PC-9 (cell line): ENCODE measurements at regions not wholly inside any gene's neighbourhood (a gene's known extent, or its start where the extent isn't known, plus 50 kb on each side); places are given as distances from the start of the nearest gene placed in this dataset.

Source experiments
- BruUV-seq: library from RNA; stranded (reverse); fragments of 400-500 nt; replicated peaks from 2 replicates; lab custom pipeline; 2021; lab: Mats Ljungman, UMichigan
- CTCF ChIA-PET: fragments of 300-600 bp; sonication (Branson Sonifier 250); formaldehyde crosslinking; loops from one replicate; lab custom pipeline; 2022; ENCODE audit warnings: antibody characterized with exemption; lab: Charles Lee
- POLR2A ChIA-PET: fragments of 300-600 bp; sonication (Branson Sonifier 250); formaldehyde crosslinking; loops from one replicate; lab custom pipeline; 2022; ENCODE audit warnings: antibody characterized with exemption; ENCODE audit not compliant: unreplicated experiment; lab: Charles Lee
- DNase-seq, 2 experiments: peaks; one replicate each; pipeline versions ENCODE4 v3.0.0 to v3.0.0-alpha.2; 2015 to 2022; ENCODE audit warnings: mixed read lengths in 1 of 2
- H2AFZ ChIP-seq: fragments of 200-600 bp; sonication (generic); 2 replicates; pipeline ENCODE4 v1.8.1; 2017; ENCODE audit warnings: antibody characterized with exemption
- H3F3A ChIP-seq: fragments of 200-600 bp; sonication (generic); 2 replicates; pipeline ENCODE4 v1.8.1; 2017; ENCODE audit warnings: antibody characterized with exemption, mild to moderate bottlenecking, low read depth; ENCODE audit not compliant: insufficient read depth
- H3K27ac ChIP-seq: fragments of 200-600 bp; sonication (generic); 2 replicates; pipeline ENCODE4 v1.6.1; 2016; ENCODE audit warnings: mixed run types
- H3K27me3 ChIP-seq: fragments of 200-600 bp; sonication (generic); 2 replicates; pipeline ENCODE4 v1.6.1; 2016; ENCODE audit warnings: low read depth, mixed run types; ENCODE audit not compliant: insufficient read depth
- H3K36me3 ChIP-seq: fragments of 200-600 bp; sonication (generic); 2 replicates; pipeline ENCODE4 v1.6.1; 2016; ENCODE audit warnings: low read depth, mixed run types
- H3K4me1 ChIP-seq: fragments of 200-600 bp; sonication (generic); replicated peaks from 2 replicates; pipeline ENCODE4 v1.6.1; 2016; ENCODE audit warnings: mixed run types; ENCODE audit not compliant: insufficient read depth
- H3K4me2 ChIP-seq: fragments of 200-600 bp; sonication (generic); 2 replicates; pipeline ENCODE4 v1.6.1; 2017; ENCODE audit warnings: mixed run types
- H3K4me3 ChIP-seq: fragments of 200-600 bp; sonication (generic); 2 replicates; pipeline ENCODE4 v1.6.1; 2016; ENCODE audit warnings: mixed run types
- H3K79me2 ChIP-seq: fragments of 200-600 bp; sonication (generic); 2 replicates; pipeline ENCODE4 v1.6.1; 2017; ENCODE audit warnings: low read depth, mixed run types
- H3K9me2 ChIP-seq: fragments of 200-600 bp; sonication (generic); 2 replicates; pipeline ENCODE4 v1.8.1; 2017; ENCODE audit warnings: mild to moderate bottlenecking; ENCODE audit not compliant: insufficient read depth
- H3K9me3 ChIP-seq: fragments of 200-600 bp; sonication (generic); 2 replicates; pipeline ENCODE4 v1.8.1; 2016; ENCODE audit warnings: low read depth; ENCODE audit not compliant: insufficient read depth
- H4K20me1 ChIP-seq: fragments of 200-600 bp; sonication (generic); 2 replicates; pipeline ENCODE4 v1.8.1; 2017; ENCODE audit not compliant: insufficient read depth
- CTCF ChIP-seq: fragments of 200-600 bp; sonication (generic); conservative IDR thresholded peaks from 2 replicates; pipeline ENCODE4 v1.6.1; 2017; ENCODE audit warnings: mixed run types, antibody characterized with exemption, mild to moderate bottlenecking, moderate library complexity
- EZH2 ChIP-seq: fragments of 200-600 bp; sonication (generic); IDR thresholded peaks from 2 replicates; pipeline ENCODE4 v1.8.0; 2017; ENCODE audit warnings: antibody characterized with exemption, low read depth
- intact Hi-C: fragments of 100-400 bp; cut with micrococcal nuclease; formaldehyde crosslinking; loops from one replicate; pipeline ENCODE4 v1.10.0; 2022; ENCODE audit not compliant: unreplicated experiment

- Histone ChIP-seq H3K79me2 (no peaks in the 10 kb centered on the region), H2AFZ (no peak overlapping the region), H3K9me2 (no peaks in the 10 kb centered on the region), H3K4me2 (no peak overlapping the region), H3K4me1 (no peaks in the 10 kb centered on the region), H3K36me3 (no peaks in the 10 kb centered on the region), H3K4me3 (no peak overlapping the region), H3F3A (no peaks in the 10 kb centered on the region), H3K27me3 (peaks cover 53% of the 10 kb centered on the region), H4K20me1 (no peaks in the 10 kb centered on the region), H3K9me3 (no peaks in the 10 kb centered on the region), H3K27ac (no peak overlapping the region)
- intact Hi-C loops, result no loop called here
- DNase-seq, result no peak
- ChIA-PET CTCF (no interaction called here), POLR2A (no interaction called here)
- no TSS peak for BruUV-seq
- TF ChIP-seq EZH2 (no peak), CTCF (no peak)
Observed at GRCh38 chr1:30165116-30165515, 558.3 kb downstream of the MATN1 start.

- no peak overlapping the region for H3K4me2 ChIP-seq
- H2AFZ ChIP-seq, result no peak overlapping the region
- DNase-seq, result no peak
- H4K20me1 ChIP-seq, result no peaks in the 10 kb centered on the region
- no peaks in the 10 kb centered on the region for H3K79me2 ChIP-seq
- no peaks in the 10 kb centered on the region for H3K4me1 ChIP-seq
- H3F3A ChIP-seq, result no peaks in the 10 kb centered on the region
- H3K36me3 ChIP-seq, result no peaks in the 10 kb centered on the region
- BruUV-seq, result no TSS peak
- H3K27me3 ChIP-seq, result peaks cover 53% of the 10 kb centered on the region
- no peak for TF ChIP-seq CTCF
- TF ChIP-seq EZH2, result no peak
- H3K4me3 ChIP-seq, result no peak overlapping the region
- ChIA-PET CTCF (no interaction called here), POLR2A (no interaction called here)
- intact Hi-C loops, result no loop called here
- H3K27ac ChIP-seq, result no peak overlapping the region
- no peaks in the 10 kb centered on the region for H3K9me2 ChIP-seq
- H3K9me3 ChIP-seq, result no peaks in the 10 kb centered on the region
Observed at GRCh38 chr1:30164693-30165092, 558.7 kb downstream of the MATN1 start.

- intact Hi-C loops, result no loop called here
- no peak overlapping the region for H3K27ac ChIP-seq
- peaks cover 49% of the 10 kb centered on the region for H3K27me3 ChIP-seq
- ChIA-PET CTCF (no interaction called here), POLR2A (no interaction called here)
- no peaks in the 10 kb centered on the region for H3K36me3 ChIP-seq
- no peak for DNase-seq
- TF ChIP-seq EZH2 (no peak), CTCF (no peak)
- no peaks in the 10 kb centered on the region for H3K9me2 ChIP-seq
- no peaks in the 10 kb centered on the region for H3K4me1 ChIP-seq
- no TSS peak for BruUV-seq
- no peak overlapping the region for H2AFZ ChIP-seq
- H3F3A ChIP-seq, result no peaks in the 10 kb centered on the region
- no peaks in the 10 kb centered on the region for H3K79me2 ChIP-seq
- H3K9me3 ChIP-seq, result no peaks in the 10 kb centered on the region
- no peak overlapping the region for H3K4me3 ChIP-seq
- H3K4me2 ChIP-seq, result no peak overlapping the region
- no peaks in the 10 kb centered on the region for H4K20me1 ChIP-seq
Observed at GRCh38 chr1:30162565-30162964, 560.8 kb downstream of the MATN1 start.
